Natural killer cell (primary cell): ENCODE measurements at regions not wholly inside any gene's neighbourhood (a gene's known extent, or its start where the extent isn't known, plus 50 kb on each side); places are given as distances from the start of the nearest gene placed in this dataset.

Source experiments
- ATAC-seq, 3 donors: fragments of 150-1000 bp in 2 of 3; fragments of 200-7000 bp in 1 of 3; cut with Tn5 transposase; 1 replicate in 1 of 3; 2 replicates in 2 of 3; pipeline ENCODE4 v1.10.0; 2021; ENCODE audit warnings: mild to moderate bottlenecking in 2 of 3, moderate library complexity in 2 of 3
- DNase-seq, 2 donors: peaks; one replicate each; pipeline versions ENCODE4 v3.0.0 to v3.0.0-alpha.2; 2013 to 2021; ENCODE audit warnings: mixed read lengths in 1 of 2
- H3K27ac ChIP-seq: one replicate; pipeline ENCODE4 v1.5.1; 2013; ENCODE audit warnings: mild to moderate bottlenecking, low read length
- H3K27me3 ChIP-seq: one replicate; pipeline ENCODE4 v1.6.1; 2013; ENCODE audit warnings: low read length; ENCODE audit not compliant: control insufficient read depth, insufficient read depth
- H3K36me3 ChIP-seq: one replicate; pipeline ENCODE4 v1.6.1; 2013; ENCODE audit warnings: low read length; ENCODE audit not compliant: control insufficient read depth, insufficient read depth
- H3K4me1 ChIP-seq: one replicate; pipeline ENCODE4 v1.6.1; 2013; ENCODE audit warnings: low read length; ENCODE audit not compliant: control insufficient read depth, insufficient read depth
- H3K4me3 ChIP-seq: one replicate; pipeline ENCODE4 v1.5.1; 2013; ENCODE audit warnings: low read length
- H3K9me3 ChIP-seq: one replicate; pipeline ENCODE4 v1.6.1; 2013; ENCODE audit warnings: low read length; ENCODE audit not compliant: control insufficient read depth, insufficient read depth
- H3K27ac Mint-ChIP-seq, 2 donors: one replicate each; pipeline ENCODE4 v1.8.0; 2022; ENCODE audit warnings: mild to moderate bottlenecking in 2 of 2, mixed read lengths in 2 of 2, moderate library complexity in 1 of 2
- H3K27me3 Mint-ChIP-seq, 2 donors: one replicate each; pipeline ENCODE4 v1.8.0; 2022; ENCODE audit warnings: low read depth in 2 of 2, mixed read lengths in 2 of 2
- H3K36me3 Mint-ChIP-seq: one replicate; pipeline ENCODE4 v1.8.0; 2022; ENCODE audit warnings: mixed read lengths
- H3K4me1 Mint-ChIP-seq, 2 donors: one replicate each; pipeline ENCODE4 v1.8.0; 2022; ENCODE audit warnings: mixed read lengths in 2 of 2
- H3K4me3 Mint-ChIP-seq: one replicate; pipeline ENCODE4 v1.8.0; 2022; ENCODE audit warnings: mild to moderate bottlenecking, moderate library complexity, mixed read lengths
- H3K9me3 Mint-ChIP-seq, 2 donors: one replicate each; pipeline ENCODE4 v1.8.0; 2022; ENCODE audit warnings: mixed read lengths in 2 of 2
- WGBS: methylation state at CpG from one replicate; pipeline ENCODE4 v1.1.7; 2013; ENCODE audit warnings: missing lambda C conversion rate; ENCODE audit not compliant: insufficient coverage; 5-methylcytosine and 5-hydroxymethylcytosine counted together
- intact Hi-C: fragments of 100-400 bp; cut with micrococcal nuclease; formaldehyde crosslinking; loops from one replicate; pipeline ENCODE4 v1.14.2; 2022
- TF ChIP-seq, protein P1 (sequence below): fragments of 200-600 bp; IDR thresholded peaks from one replicate; pipeline ENCODE4 v1.8.0; 2022; ENCODE audit warnings: antibody characterized with exemption

DNA sequence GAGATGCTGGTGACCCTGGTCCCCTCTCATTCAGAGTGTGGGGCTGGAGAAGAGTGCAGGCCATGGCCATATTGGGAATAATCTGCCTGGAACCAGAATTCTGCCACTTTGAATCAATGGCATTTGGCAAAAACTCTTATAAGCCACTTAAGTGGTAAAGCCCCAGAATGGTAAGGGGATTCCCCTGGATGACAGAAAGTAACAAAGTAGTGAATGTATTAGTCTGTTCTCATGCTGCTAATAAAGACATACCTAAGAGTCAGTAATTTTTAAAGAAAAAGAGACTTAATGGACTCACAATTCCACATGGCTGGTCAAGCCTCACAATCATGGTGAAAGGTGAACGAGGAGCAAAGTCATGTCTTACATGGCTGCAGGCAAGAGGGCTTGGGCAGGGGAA is 248.6 kb downstream of the SH2D4B start:
- Mint-ChIP-seq H3K9me3 (no peaks in the 10 kb centered on the region), H3K27ac (no peak overlapping the region), H3K4me3 (no peak overlapping the region), H3K36me3 (no peaks in the 10 kb centered on the region), H3K27me3 (no peaks in the 10 kb centered on the region), H3K4me1 (no peaks in the 10 kb centered on the region)
- TF ChIP-seq, protein P1, sequence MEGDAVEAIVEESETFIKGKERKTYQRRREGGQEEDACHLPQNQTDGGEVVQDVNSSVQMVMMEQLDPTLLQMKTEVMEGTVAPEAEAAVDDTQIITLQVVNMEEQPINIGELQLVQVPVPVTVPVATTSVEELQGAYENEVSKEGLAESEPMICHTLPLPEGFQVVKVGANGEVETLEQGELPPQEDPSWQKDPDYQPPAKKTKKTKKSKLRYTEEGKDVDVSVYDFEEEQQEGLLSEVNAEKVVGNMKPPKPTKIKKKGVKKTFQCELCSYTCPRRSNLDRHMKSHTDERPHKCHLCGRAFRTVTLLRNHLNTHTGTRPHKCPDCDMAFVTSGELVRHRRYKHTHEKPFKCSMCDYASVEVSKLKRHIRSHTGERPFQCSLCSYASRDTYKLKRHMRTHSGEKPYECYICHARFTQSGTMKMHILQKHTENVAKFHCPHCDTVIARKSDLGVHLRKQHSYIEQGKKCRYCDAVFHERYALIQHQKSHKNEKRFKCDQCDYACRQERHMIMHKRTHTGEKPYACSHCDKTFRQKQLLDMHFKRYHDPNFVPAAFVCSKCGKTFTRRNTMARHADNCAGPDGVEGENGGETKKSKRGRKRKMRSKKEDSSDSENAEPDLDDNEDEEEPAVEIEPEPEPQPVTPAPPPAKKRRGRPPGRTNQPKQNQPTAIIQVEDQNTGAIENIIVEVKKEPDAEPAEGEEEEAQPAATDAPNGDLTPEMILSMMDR = no peak
- Histone ChIP-seq H3K4me3 (no peak overlapping the region), H3K27ac (no peak overlapping the region), H3K36me3 (no peaks in the 10 kb centered on the region), H3K4me1 (no peaks in the 10 kb centered on the region), H3K27me3 (no peaks in the 10 kb centered on the region), H3K9me3 (no peaks in the 10 kb centered on the region)
- 88% methylated on average over 1 of the region's 1 CpG for WGBS
- ATAC-seq = no peak
- no peak for DNase-seq
- intact Hi-C loops = no loop called here

DNA sequence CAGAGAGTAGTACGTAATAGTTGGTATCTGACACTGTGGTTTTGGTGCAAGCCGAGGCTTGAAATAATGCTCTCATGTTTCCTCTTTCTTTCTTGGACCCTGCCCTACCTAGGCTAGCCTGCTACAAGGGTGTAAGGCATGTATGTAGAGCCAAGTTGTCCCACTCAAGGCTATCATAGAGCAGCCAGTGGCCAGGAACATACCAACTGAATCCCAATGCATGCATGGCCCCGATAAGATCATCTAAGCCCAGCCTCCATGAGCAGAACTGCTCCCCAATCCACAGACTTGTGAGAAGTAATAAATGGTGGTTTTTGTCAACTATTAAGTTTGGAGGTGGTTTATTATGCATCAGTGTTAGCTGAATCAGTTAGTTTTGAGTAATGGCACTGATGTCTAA is 250.2 kb downstream of the SH2D4B start:
- Mint-ChIP-seq H3K36me3 (no peaks in the 10 kb centered on the region), H3K4me3 (no peak overlapping the region), H3K27me3 (no peaks in the 10 kb centered on the region), H3K4me1 (no peaks in the 10 kb centered on the region), H3K27ac (no peak overlapping the region), H3K9me3 (no peaks in the 10 kb centered on the region)
- Histone ChIP-seq H3K27me3 (no peaks in the 10 kb centered on the region), H3K4me3 (no peak overlapping the region), H3K36me3 (no peaks in the 10 kb centered on the region), H3K4me1 (no peaks in the 10 kb centered on the region), H3K9me3 (no peaks in the 10 kb centered on the region), H3K27ac (no peak overlapping the region)
- WGBS = 77% methylated on average over 2 of the region's 3 CpGs
- DNase-seq (no peak), ATAC-seq (no peak)
- TF ChIP-seq, protein P1 = no peak
- intact Hi-C loops = no loop called here

DNA sequence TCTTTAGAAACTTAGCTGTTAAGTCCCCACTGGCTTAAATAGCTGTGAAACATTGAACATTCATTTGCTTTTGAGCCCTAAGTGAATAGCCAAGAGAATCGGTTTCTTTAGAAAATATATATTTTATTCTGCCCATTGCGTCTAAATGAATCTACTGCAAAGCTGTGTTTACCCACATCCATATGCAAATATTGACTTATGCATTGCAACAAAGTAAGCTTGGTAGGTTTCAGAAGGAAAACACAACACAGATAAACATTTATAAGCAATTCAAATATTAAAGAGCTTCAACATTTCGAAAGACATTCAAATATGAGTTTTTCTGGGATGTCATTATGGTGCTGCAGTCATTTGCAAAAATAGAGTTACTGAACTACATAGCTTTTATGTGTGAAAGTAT is 257.3 kb downstream of the SH2D4B start:
- 100% methylated on average over 3 of the region's 3 CpGs for WGBS
- intact Hi-C loops = no loop called here
- Mint-ChIP-seq H3K9me3 (no peaks in the 10 kb centered on the region), H3K27ac (no peak overlapping the region), H3K4me1 (no peaks in the 10 kb centered on the region), H3K36me3 (no peaks in the 10 kb centered on the region), H3K27me3 (peaks cover 0 to 3% of the 10 kb centered on the region in 2 donors), H3K4me3 (no peak overlapping the region)
- H3K36me3 ChIP-seq = no peaks in the 10 kb centered on the region
- TF ChIP-seq, protein P1 = no peak
- no peak overlapping the region for H3K4me3 ChIP-seq
- H3K9me3 ChIP-seq = no peaks in the 10 kb centered on the region
- no peaks in the 10 kb centered on the region for H3K27me3 ChIP-seq
- no peak overlapping the region for H3K27ac ChIP-seq
- DNase-seq = no peak
- no peak for ATAC-seq
- H3K4me1 ChIP-seq = no peaks in the 10 kb centered on the region

DNA sequence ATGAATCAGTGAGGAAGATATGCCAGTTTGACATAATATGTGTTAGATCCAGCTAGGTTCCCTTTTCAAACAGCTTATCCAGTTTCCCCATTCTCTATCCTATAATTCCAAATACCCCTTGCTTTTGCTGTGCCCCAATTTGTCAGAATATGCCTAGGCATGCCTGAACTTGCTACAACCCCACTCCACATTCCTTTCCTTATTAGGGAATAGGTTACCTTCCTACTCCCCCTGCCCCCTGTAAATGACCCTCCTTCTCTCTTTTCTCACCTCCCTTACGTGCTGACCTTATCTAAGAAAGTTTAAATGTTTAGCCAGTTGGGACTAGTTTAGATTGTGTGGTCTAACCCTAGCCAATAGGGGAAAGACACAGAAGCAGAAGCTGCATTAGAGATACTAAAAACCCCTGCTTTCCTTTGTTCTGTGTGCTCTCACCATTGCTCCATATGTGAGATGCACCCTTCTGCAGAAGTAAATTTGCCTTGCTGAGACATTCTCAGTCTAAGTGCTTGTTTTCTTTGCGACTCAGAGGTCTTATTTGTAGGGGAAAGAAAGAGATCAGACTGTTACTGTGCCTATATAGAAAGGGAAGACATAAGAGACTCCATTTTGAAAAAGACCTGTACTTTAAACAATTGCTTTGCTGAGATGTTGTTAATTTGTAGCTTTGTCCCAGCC is 267.8 kb downstream of the SH2D4B start:
- Histone ChIP-seq H3K9me3 (no peaks in the 10 kb centered on the region), H3K4me1 (no peaks in the 10 kb centered on the region), H3K36me3 (no peaks in the 10 kb centered on the region), H3K4me3 (no peak overlapping the region), H3K27me3 (no peaks in the 10 kb centered on the region), H3K27ac (no peak overlapping the region)
- Mint-ChIP-seq H3K4me1 (no peaks in the 10 kb centered on the region), H3K27me3 (no peaks in the 10 kb centered on the region), H3K4me3 (no peak overlapping the region), H3K9me3 (peaks cover 5% of the 10 kb centered on the region in 2 donors), H3K27ac (no peak overlapping the region), H3K36me3 (no peaks in the 10 kb centered on the region)
- DNase-seq (no peak), ATAC-seq (no peak)
- TF ChIP-seq, protein P1 = no peak
- intact Hi-C loops = no loop called here
- 67% methylated on average over 1 of the region's 2 CpGs for WGBS
